ENCODE measurements at regions not wholly inside any gene's neighbourhood (a gene's known extent, or its start where the extent isn't known, plus 50 kb on each side); places are given as distances from the start of the nearest gene placed in this dataset.

DNA sequence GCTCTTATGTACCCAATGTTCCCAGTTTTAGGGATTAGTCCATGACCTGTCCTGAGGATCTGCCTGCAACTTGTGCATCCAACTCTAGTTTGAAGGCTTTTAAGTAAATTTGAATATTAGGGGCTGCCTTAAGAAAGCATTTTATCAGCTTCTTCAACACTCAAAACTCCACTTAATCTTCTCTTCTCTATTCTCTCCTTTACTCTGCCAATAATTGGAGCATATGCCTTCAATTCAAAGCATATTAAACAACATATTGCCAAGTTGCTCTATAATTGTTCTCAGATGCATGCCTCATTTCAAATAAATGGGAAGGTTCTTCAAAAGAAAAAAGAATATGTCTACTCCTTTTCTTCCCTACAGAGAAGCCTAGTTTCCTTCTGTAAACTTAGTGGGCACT is 84.8 kb upstream of the NCKAP5 start:
- Histone ChIP-seq H3K36me3 (no peaks in the 10 kb centered on the region), H3K4me3 (no peak overlapping the region), H3K4me1 (peaks cover 0 to 17% (median 5%) of the 10 kb centered on the region in 3 donors), H3K27ac (peak overlapping the region in 1 of 4 donors; percentile 54), H3K27me3 (no peaks in the 10 kb centered on the region), H3K9me3 (peaks cover 0 to 6% (median 0%) of the 10 kb centered on the region in 3 donors)
- TF ChIP-seq, protein P1, sequence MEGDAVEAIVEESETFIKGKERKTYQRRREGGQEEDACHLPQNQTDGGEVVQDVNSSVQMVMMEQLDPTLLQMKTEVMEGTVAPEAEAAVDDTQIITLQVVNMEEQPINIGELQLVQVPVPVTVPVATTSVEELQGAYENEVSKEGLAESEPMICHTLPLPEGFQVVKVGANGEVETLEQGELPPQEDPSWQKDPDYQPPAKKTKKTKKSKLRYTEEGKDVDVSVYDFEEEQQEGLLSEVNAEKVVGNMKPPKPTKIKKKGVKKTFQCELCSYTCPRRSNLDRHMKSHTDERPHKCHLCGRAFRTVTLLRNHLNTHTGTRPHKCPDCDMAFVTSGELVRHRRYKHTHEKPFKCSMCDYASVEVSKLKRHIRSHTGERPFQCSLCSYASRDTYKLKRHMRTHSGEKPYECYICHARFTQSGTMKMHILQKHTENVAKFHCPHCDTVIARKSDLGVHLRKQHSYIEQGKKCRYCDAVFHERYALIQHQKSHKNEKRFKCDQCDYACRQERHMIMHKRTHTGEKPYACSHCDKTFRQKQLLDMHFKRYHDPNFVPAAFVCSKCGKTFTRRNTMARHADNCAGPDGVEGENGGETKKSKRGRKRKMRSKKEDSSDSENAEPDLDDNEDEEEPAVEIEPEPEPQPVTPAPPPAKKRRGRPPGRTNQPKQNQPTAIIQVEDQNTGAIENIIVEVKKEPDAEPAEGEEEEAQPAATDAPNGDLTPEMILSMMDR (IDR thresholded peaks at IDR 0.05) = no peak
- TF ChIP-seq POLR2A (IDR thresholded peaks at IDR 0.05) (no peak), POLR2AphosphoS5 (IDR thresholded peaks at IDR 0.05) (no peak), EP300 (IDR thresholded peaks at IDR 0.05) (no peak)
- no peak for ATAC-seq

DNA sequence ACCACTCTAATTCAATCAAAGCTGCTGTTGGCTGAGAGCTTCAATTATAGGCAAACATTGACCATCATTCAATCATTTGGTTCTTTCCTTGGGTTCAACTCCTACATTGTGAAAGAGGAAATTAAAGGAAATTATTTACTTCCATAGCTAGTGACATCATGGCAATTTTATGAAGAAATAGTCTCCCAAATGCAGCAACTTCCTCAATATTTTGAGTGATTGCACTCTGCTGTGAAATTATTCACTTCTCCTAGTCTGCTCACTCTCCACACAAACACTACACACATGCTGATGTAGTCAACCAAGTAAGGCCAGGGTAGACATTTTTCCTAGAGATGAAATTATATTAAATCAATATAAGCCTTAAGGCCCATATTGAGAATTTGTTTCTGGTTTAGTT is 86.7 kb upstream of the NCKAP5 start:
- TF ChIP-seq POLR2A (IDR thresholded peaks at IDR 0.05) (no peak), POLR2AphosphoS5 (IDR thresholded peaks at IDR 0.05) (no peak), EP300 (IDR thresholded peaks at IDR 0.05) (no peak)
- TF ChIP-seq, protein P1 (IDR thresholded peaks at IDR 0.05) = no peak
- Histone ChIP-seq H3K4me3 (no peak overlapping the region), H3K27ac (no peak overlapping the region), H3K9me3 (peaks cover 0 to 6% (median 0%) of the 10 kb centered on the region in 3 donors), H3K27me3 (no peaks in the 10 kb centered on the region), H3K4me1 (peaks cover 0 to 17% (median 5%) of the 10 kb centered on the region in 3 donors), H3K36me3 (no peaks in the 10 kb centered on the region)
- ATAC-seq = no peak

DNA sequence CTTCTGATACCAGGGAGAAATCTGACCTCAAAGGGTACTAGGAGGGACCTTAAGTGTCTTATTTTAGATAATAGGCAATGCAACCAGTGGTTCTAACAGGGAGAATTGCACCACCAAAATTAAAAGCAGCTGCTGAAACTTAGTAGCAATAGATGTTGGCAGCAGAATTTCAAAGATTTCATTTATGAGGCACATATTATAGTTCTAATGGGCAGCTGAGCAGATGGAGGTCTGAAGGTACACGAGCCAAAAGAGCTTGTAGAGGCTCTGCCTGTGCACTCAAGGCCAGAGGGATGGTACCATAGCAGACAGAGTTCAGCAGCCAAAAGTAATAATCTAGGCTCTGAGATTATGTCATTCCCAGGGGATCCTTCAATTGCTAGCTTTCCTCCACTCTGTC is 87.3 kb upstream of the NCKAP5 start:
- no peak for ATAC-seq

DNA sequence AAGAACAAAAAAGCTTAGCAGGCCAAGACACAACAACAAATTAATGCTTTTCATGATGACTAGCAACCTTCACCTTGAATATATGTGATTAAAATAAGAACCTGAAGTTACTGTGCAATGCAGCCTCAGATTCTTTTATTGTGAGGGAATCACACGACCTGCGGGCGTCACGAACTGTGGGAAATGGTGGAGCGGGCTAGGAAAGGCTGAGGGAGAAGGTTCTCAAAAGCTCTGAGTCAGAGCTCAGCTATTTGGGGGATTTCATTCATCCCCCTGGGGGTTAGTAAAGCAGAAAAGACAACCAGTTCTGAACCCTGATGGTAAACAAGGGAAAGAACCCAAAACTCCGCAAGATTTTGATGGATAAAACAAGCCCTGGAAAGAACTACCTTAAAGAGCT is 89.3 kb upstream of the NCKAP5 start:
- Histone ChIP-seq H3K27ac (no peak overlapping the region), H3K9me3 (no peaks in the 10 kb centered on the region), H3K27me3 (no peaks in the 10 kb centered on the region), H3K36me3 (no peaks in the 10 kb centered on the region), H3K4me1 (peaks cover 0 to 9% (median 5%) of the 10 kb centered on the region in 3 donors), H3K4me3 (no peak overlapping the region)
- ATAC-seq = no peak
- WGBS, 2 donors (ENCODE audit: low coverage in 1 of 2) = 89% methylated on average over 6 of the region's 6 CpGs; no CpG with 5 or more reads in 1 of the 2 donors
- TF ChIP-seq, protein P1 (IDR thresholded peaks at IDR 0.05) = no peak
- TF ChIP-seq POLR2A (IDR thresholded peaks at IDR 0.05) = no peak
- TF ChIP-seq POLR2AphosphoS5 (IDR thresholded peaks at IDR 0.05) = no peak
- no peak for TF ChIP-seq EP300 (IDR thresholded peaks at IDR 0.05)

More for the DNA sequence above, 87.3 kb upstream of the NCKAP5 start:
- no peaks in the 10 kb centered on the region for H3K36me3 ChIP-seq
- H3K9me3 ChIP-seq = peaks cover 0 to 2% (median 0%) of the 10 kb centered on the region in 3 donors
- TF ChIP-seq POLR2AphosphoS5 (IDR thresholded peaks at IDR 0.05) (no peak), POLR2A (IDR thresholded peaks at IDR 0.05) (no peak), EP300 (IDR thresholded peaks at IDR 0.05) (no peak)
- TF ChIP-seq, protein P1 (IDR thresholded peaks at IDR 0.05) = no peak
- H3K4me1 ChIP-seq = peaks cover 0 to 17% (median 5%) of the 10 kb centered on the region in 3 donors
- H3K27ac ChIP-seq = no peak overlapping the region
- 75% methylated on average over 1 of the region's 1 CpG; no CpG with 5 or more reads in 1 of the 2 donors for WGBS, 2 donors (ENCODE audit: low coverage in 1 of 2)
- no peaks in the 10 kb centered on the region for H3K27me3 ChIP-seq
- no peak overlapping the region for H3K4me3 ChIP-seq

DNA sequence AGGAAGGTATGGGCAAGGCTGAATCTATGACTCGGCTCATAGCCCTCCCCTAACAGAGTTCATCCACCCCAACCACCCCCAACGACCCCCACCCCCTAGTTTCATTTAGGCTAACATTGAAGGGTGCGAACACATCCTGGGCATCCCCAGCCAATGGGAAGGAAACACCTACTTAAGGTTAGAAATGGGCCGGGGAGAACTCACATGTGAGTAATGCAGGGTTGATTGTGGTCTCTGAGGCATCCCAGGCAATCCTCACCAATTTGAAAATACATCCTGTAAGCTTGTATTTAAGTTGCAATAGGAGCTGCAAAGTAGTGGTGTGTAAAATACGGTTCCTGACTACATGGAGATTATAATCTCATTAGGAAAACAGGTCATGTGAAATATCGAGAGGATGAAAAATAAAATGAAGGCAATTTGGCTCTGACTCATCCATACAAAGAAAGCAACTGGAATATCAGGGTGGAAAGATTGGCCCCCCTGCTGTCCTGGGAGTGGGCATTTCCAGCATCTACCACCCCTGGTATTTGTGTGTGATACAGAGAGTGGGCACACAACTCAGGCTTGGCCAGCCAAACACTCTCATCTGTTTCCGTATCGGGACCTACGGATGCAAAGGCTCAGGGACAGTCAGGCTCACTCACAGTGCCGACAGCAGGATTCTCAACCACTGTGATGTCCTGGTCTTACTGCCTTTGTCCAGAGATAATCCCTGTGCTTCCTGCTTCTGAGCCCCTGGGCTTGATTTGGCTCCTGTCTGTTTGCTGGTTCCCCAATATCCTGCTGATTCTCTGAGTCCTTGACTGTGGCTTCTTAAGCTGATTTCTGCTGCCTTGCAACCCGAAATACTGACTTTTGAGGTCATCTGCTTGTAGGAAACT is 90.0 kb upstream of the NCKAP5 start:
- WGBS, 2 donors (ENCODE audit: low coverage in 1 of 2) = 81% methylated on average over 3 to 10 of the region's 11 CpGs
- TF ChIP-seq POLR2A (IDR thresholded peaks at IDR 0.05) (no peak), POLR2AphosphoS5 (IDR thresholded peaks at IDR 0.05) (no peak), EP300 (IDR thresholded peaks at IDR 0.05) (no peak)
- TF ChIP-seq, protein P1 (IDR thresholded peaks at IDR 0.05) = no peak
- Histone ChIP-seq H3K9me3 (no peaks in the 10 kb centered on the region), H3K4me3 (no peak overlapping the region), H3K4me1 (peaks cover 0 to 2% (median 0%) of the 10 kb centered on the region in 3 donors), H3K27me3 (no peaks in the 10 kb centered on the region), H3K27ac (no peak overlapping the region), H3K36me3 (no peaks in the 10 kb centered on the region)
- ATAC-seq = no peak

Measured in gastroesophageal sphincter (tissue), 4 donors.